Activated CD8-positive, alpha-beta memory T cell treated with anti-CD3 and anti-CD28 coated beads for 24 hours (primary cell): ENCODE measurements at regions not wholly inside any gene's neighbourhood (a gene's known extent, or its start where the extent isn't known, plus 50 kb on each side); places are given as distances from the start of the nearest gene placed in this dataset.
"Not testable (repeated sequence)": the region's sequence is repeated elsewhere in the genome, so short reads cannot be mapped to it uniquely, and the experiment has no call there.

Experiments
- DNase-seq: peaks from one replicate; pipeline ENCODE4 v3.0.0-alpha.2; 2020

- DNase-seq = no peak
Observed at GRCh38 chr10:35876248-35876647, 234.2 kb upstream of the FZD8 start.

- no peak for DNase-seq
Observed at GRCh38 chr10:35875016-35875676, 233.1 kb upstream of the FZD8 start.

- no peak for DNase-seq
Observed at GRCh38 chr10:35874311-35875015, 232.4 kb upstream of the FZD8 start.

GRCh38 chr10:35872671-35873070, 230.6 kb upstream of the FZD8 start:
- DNase-seq = no peak

GRCh38 chr10:35870665-35871310, 228.7 kb upstream of the FZD8 start:
- no peak for DNase-seq

- not testable (repeated sequence) for DNase-seq
Observed at GRCh38 chr10:35858676-35859283, 216.7 kb upstream of the FZD8 start.

- DNase-seq = no peak
Observed at GRCh38 chr10:35857860-35858259, 215.8 kb upstream of the FZD8 start.

GRCh38 chr10:35855155-35855947, 213.3 kb upstream of the FZD8 start:
- no peak for DNase-seq

- no peak for DNase-seq
Observed at GRCh38 chr10:35854661-35855060, 212.6 kb upstream of the FZD8 start.

- no peak for DNase-seq
Observed at GRCh38 chr10:35852721-35853120, 210.6 kb upstream of the FZD8 start.

- DNase-seq = no peak
Observed at GRCh38 chr10:35848412-35848811, 206.3 kb upstream of the FZD8 start.

GRCh38 chr10:35844686-35845085, 202.6 kb upstream of the FZD8 start:
- DNase-seq = no peak

- DNase-seq = no peak
Observed at GRCh38 chr10:35843524-35844181, 201.6 kb upstream of the FZD8 start.

- DNase-seq = no peak
Observed at GRCh38 chr10:35838054-35838453, 196.0 kb upstream of the FZD8 start.

GRCh38 chr10:35835545-35835944, 193.4 kb upstream of the FZD8 start:
- no peak for DNase-seq

GRCh38 chr10:35834877-35835494, 192.9 kb upstream of the FZD8 start:
- DNase-seq = no peak

GRCh38 chr10:35827783-35828182, 185.7 kb upstream of the FZD8 start:
- DNase-seq = no peak

- no peak for DNase-seq
Observed at GRCh38 chr10:35824704-35825103, 182.6 kb upstream of the FZD8 start.

- no peak for DNase-seq
Observed at GRCh38 chr10:35822316-35822715, 180.2 kb upstream of the FZD8 start.

GRCh38 chr10:35821339-35821911, 179.3 kb upstream of the FZD8 start:
- DNase-seq = no peak

GRCh38 chr10:35819736-35820135, 177.6 kb upstream of the FZD8 start:
- DNase-seq = no peak

- no peak for DNase-seq
Observed at GRCh38 chr10:35819011-35819410, 176.9 kb upstream of the FZD8 start.
